DOHH2 (cell line): ENCODE measurements at regions not wholly inside any gene's neighbourhood (a gene's known extent, or its start where the extent isn't known, plus 50 kb on each side); places are given as distances from the start of the nearest gene placed in this dataset.

Source experiments
- H3F3A ChIP-seq: fragments of 200-600 bp; sonication (generic), shearing (Covaris generic); 2 replicates; pipeline ENCODE4 v1.6.0; 2016; ENCODE audit warnings: antibody characterized with exemption, mild to moderate bottlenecking; ENCODE audit not compliant: control insufficient read depth, insufficient read depth
- H3K27ac ChIP-seq: fragments of 200-600 bp; sonication (generic); 2 replicates; pipeline ENCODE4 v1.5.1; 2014; ENCODE audit warnings: low read depth, mild to moderate bottlenecking, low read length, moderate library complexity
- H3K27me3 ChIP-seq: fragments of 200-600 bp; sonication (generic); 2 replicates; pipeline ENCODE4 v1.6.1; 2014; ENCODE audit warnings: mild to moderate bottlenecking, low read length, mixed read lengths; ENCODE audit not compliant: control insufficient read depth
- H3K36me3 ChIP-seq: fragments of 200-600 bp; sonication (generic); 2 replicates; pipeline ENCODE4 v1.6.1; 2014; ENCODE audit warnings: mild to moderate bottlenecking, low read length, moderate library complexity, mixed read lengths; ENCODE audit not compliant: control insufficient read depth
- H3K4me1 ChIP-seq: fragments of 200-600 bp; sonication (generic); 2 replicates; pipeline ENCODE4 v1.6.1; 2014; ENCODE audit warnings: mild to moderate bottlenecking, low read length, mixed read lengths; ENCODE audit not compliant: control insufficient read depth
- H3K4me2 ChIP-seq: fragments of 200-600 bp; sonication (generic); 2 replicates; pipeline ENCODE4 v1.6.0; 2014; ENCODE audit warnings: mild to moderate bottlenecking, low read length, moderate library complexity
- H3K4me3 ChIP-seq: fragments of 200-600 bp; sonication (generic); 2 replicates; pipeline ENCODE4 v1.5.1; 2014; ENCODE audit warnings: mild to moderate bottlenecking, low read length, mixed read lengths
- H3K79me2 ChIP-seq: fragments of 200-600 bp; sonication (generic); 2 replicates; pipeline ENCODE4 v1.6.1; 2014; ENCODE audit warnings: mild to moderate bottlenecking, low read length, mixed read lengths; ENCODE audit not compliant: control insufficient read depth
- H3K9me2 ChIP-seq: fragments of 200-600 bp; sonication (generic); replicated peaks from 2 replicates; pipeline ENCODE4 v1.6.1; 2014; ENCODE audit warnings: mild to moderate bottlenecking, low read length, mixed read lengths; ENCODE audit not compliant: control insufficient read depth
- H3K9me3 ChIP-seq: fragments of 200-600 bp; sonication (generic); 2 replicates; pipeline ENCODE4 v1.6.1; 2014; ENCODE audit warnings: antibody characterized with exemption, low read length, mixed read lengths; ENCODE audit not compliant: control insufficient read depth, insufficient read depth
- H4K20me1 ChIP-seq: fragments of 200-600 bp; sonication (generic); 2 replicates; pipeline ENCODE4 v1.6.0; 2014; ENCODE audit warnings: low read depth, mild to moderate bottlenecking, antibody characterized with exemption, low read length, moderate library complexity; ENCODE audit not compliant: control insufficient read depth, insufficient read depth
- CTCF ChIP-seq: fragments of 200-600 bp; sonication (generic); IDR thresholded peaks from one replicate; pipeline ENCODE4 v1.5.1; 2014; ENCODE audit warnings: antibody characterized with exemption, mild to moderate bottlenecking, low read depth, low read length; ENCODE audit not compliant: poor library complexity, severe bottlenecking
- EZH2phosphoT487 ChIP-seq: fragments of 200-600 bp; sonication (generic); IDR thresholded peaks from 2 replicates; pipeline ENCODE4 v1.6.1; 2017; ENCODE audit warnings: borderline replicate concordance, mild to moderate bottlenecking, antibody characterized with exemption, low read length, moderate library complexity, mixed read lengths

- Histone ChIP-seq H3K36me3 (no peaks in the 10 kb centered on the region), H4K20me1 (no peaks in the 10 kb centered on the region), H3K27me3 (peaks cover 5% of the 10 kb centered on the region), H3K9me3 (no peaks in the 10 kb centered on the region), H3F3A (no peaks in the 10 kb centered on the region), H3K79me2 (no peaks in the 10 kb centered on the region), H3K27ac (no peak overlapping the region), H3K4me3 (no peak overlapping the region), H3K9me2 (no peaks in the 10 kb centered on the region), H3K4me2 (no peak overlapping the region), H3K4me1 (no peaks in the 10 kb centered on the region)
- no peak for TF ChIP-seq EZH2phosphoT487
- TF ChIP-seq CTCF: no peak
Measured at GRCh38 chr6:12618296-12618695, 98.3 kb upstream of the PHACTR1 start.

- TF ChIP-seq CTCF: no peak
- no peak for TF ChIP-seq EZH2phosphoT487
- H3K79me2 ChIP-seq: no peaks in the 10 kb centered on the region
- H3K4me1 ChIP-seq: no peaks in the 10 kb centered on the region
- no peaks in the 10 kb centered on the region for H3K9me2 ChIP-seq
- no peaks in the 10 kb centered on the region for H3K9me3 ChIP-seq
- H3K4me2 ChIP-seq: no peak overlapping the region
- H3F3A ChIP-seq: no peaks in the 10 kb centered on the region
- no peak overlapping the region for H3K4me3 ChIP-seq
- H3K27ac ChIP-seq: no peak overlapping the region
- peaks cover 5% of the 10 kb centered on the region for H3K27me3 ChIP-seq
- H3K36me3 ChIP-seq: no peaks in the 10 kb centered on the region
- no peaks in the 10 kb centered on the region for H4K20me1 ChIP-seq
Measured at GRCh38 chr6:12621754-12622153, 94.8 kb upstream of the PHACTR1 start.

- Histone ChIP-seq H3K9me2 (no peaks in the 10 kb centered on the region), H3K27ac (no peak overlapping the region), H3K4me1 (no peaks in the 10 kb centered on the region), H3F3A (no peaks in the 10 kb centered on the region), H3K79me2 (no peaks in the 10 kb centered on the region), H3K4me2 (no peak overlapping the region), H3K4me3 (no peak overlapping the region), H4K20me1 (no peaks in the 10 kb centered on the region), H3K36me3 (no peaks in the 10 kb centered on the region), H3K9me3 (no peaks in the 10 kb centered on the region), H3K27me3 (peaks cover 5% of the 10 kb centered on the region)
- TF ChIP-seq EZH2phosphoT487: no peak
- TF ChIP-seq CTCF: no peak
Measured at GRCh38 chr6:12622566-12622965, 94.0 kb upstream of the PHACTR1 start.

GRCh38 chr6:12624142-12624837, 92.3 kb upstream of the PHACTR1 start:
- Histone ChIP-seq H3K36me3 (no peaks in the 10 kb centered on the region), H4K20me1 (no peaks in the 10 kb centered on the region), H3K27me3 (peaks cover 5% of the 10 kb centered on the region), H3K9me2 (no peaks in the 10 kb centered on the region), H3F3A (no peaks in the 10 kb centered on the region), H3K9me3 (no peaks in the 10 kb centered on the region), H3K79me2 (no peaks in the 10 kb centered on the region), H3K4me3 (no peak overlapping the region), H3K4me1 (no peaks in the 10 kb centered on the region), H3K4me2 (no peak overlapping the region), H3K27ac (no peak overlapping the region)
- TF ChIP-seq EZH2phosphoT487 (no peak), CTCF (no peak)
